ENCODE measurements at regions not wholly inside any gene's neighbourhood (a gene's known extent, or its start where the extent isn't known, plus 50 kb on each side); places are given as distances from the start of the nearest gene placed in this dataset.

DNA sequence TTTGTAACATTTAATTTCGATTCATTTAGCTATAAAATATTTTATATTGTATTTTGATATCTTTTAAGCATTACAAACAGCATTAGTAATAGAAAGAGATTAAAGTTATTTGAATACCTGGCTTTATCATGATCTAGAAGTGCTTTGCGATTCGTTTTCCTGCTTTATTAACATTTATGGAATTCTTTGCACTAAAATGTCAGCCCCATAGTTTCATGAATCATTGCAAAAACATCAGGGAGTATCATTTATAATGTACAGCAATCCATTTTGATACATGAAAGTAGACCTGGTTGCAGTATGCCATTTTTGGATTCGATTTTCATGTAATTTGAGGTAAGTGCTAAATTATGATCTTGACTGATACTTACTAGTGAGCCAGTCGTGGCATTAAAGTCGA, 108.0 kb upstream of the DPYD start:
- TF ChIP-seq EZH2 (IDR thresholded peaks at IDR 0.05; ENCODE audit: insufficient read depth, poor library complexity, severe bottlenecking), result no peak
- TF ChIP-seq EZH2phosphoT487 (IDR thresholded peaks at IDR 0.05; ENCODE audit: insufficient read depth, low read depth), result no peak
